NB4 (cell line): ENCODE measurements at regions not wholly inside any gene's neighbourhood (a gene's known extent, or its start where the extent isn't known, plus 50 kb on each side); places are given as distances from the start of the nearest gene placed in this dataset.

ENCODE experiments used
- CTCF ChIP-seq: IDR thresholded peaks from one replicate; pipeline ENCODE4 v1.5.1; 2012; ENCODE audit warnings: low read depth, low read length
- MAX ChIP-seq: IDR thresholded peaks from 2 replicates; pipeline ENCODE4 v1.6.1; 2011; ENCODE audit warnings: low read depth, low read length
- POLR2A ChIP-seq: IDR thresholded peaks from 2 replicates; pipeline ENCODE4 v1.6.1; 2011; ENCODE audit warnings: mild to moderate bottlenecking; ENCODE audit not compliant: insufficient read length; ENCODE audit errors: extremely low read depth

GRCh38 chr3:82012775-82013174 lies 251.3 kb upstream of the GBE1 start:
- TF ChIP-seq CTCF (no peak), POLR2A (no peak), MAX (no peak)
